HG03565 (cell line): ENCODE measurements at regions not wholly inside any gene's neighbourhood (a gene's known extent, or its start where the extent isn't known, plus 50 kb on each side); places are given as distances from the start of the nearest gene placed in this dataset.
"Not testable (repeated sequence)": the region's sequence is repeated elsewhere in the genome, so short reads cannot be mapped to it uniquely, and the experiment has no call there.

Experiments
- ATAC-seq: cut with Tn5 transposase; IDR thresholded peaks from one replicate; pipeline ENCODE4 v1.9.1; 2021; ENCODE audit warnings: mild to moderate bottlenecking, moderate library complexity; ENCODE audit not compliant: unreplicated experiment

GRCh38 chr20:16801919-16802651 lies 53.9 kb downstream of the OTOR start:
- ATAC-seq, result peak; percentile 86

- no peak for ATAC-seq
These were observed 54.4 kb downstream of the OTOR start for GRCh38 chr20:16802652-16802935.

GRCh38 chr20:16803965-16804792 lies 56.0 kb downstream of the OTOR start:
- peak; percentile 49 for ATAC-seq

GRCh38 chr20:16804793-16805187 lies 56.6 kb downstream of the OTOR start:
- ATAC-seq, result no peak

GRCh38 chr20:16806061-16806460 lies 57.9 kb downstream of the OTOR start:
- ATAC-seq, result no peak

GRCh38 chr20:16806886-16807285 lies 58.7 kb downstream of the OTOR start:
- no peak for ATAC-seq

GRCh38 chr20:16808796-16809195 lies 60.6 kb downstream of the OTOR start:
- no peak for ATAC-seq

- ATAC-seq, result no peak
These were observed 62.1 kb downstream of the OTOR start for GRCh38 chr20:16810216-16810615.

GRCh38 chr20:16816192-16816591 lies 68.0 kb downstream of the OTOR start:
- ATAC-seq, result no peak

GRCh38 chr20:16819483-16819882 lies 71.3 kb downstream of the OTOR start:
- no peak for ATAC-seq

- peak; percentile 68 for ATAC-seq
These were observed 73.3 kb downstream of the OTOR start for GRCh38 chr20:16821211-16822089.

GRCh38 chr20:16824664-16825063 lies 76.5 kb downstream of the OTOR start:
- no peak for ATAC-seq

GRCh38 chr20:16828666-16829305 lies 80.6 kb downstream of the OTOR start:
- ATAC-seq, result no peak

- not testable (repeated sequence) for ATAC-seq
These were observed 87.5 kb downstream of the OTOR start for GRCh38 chr20:16835690-16836089.

GRCh38 chr20:16842486-16843120 lies 94.4 kb downstream of the OTOR start:
- no peak for ATAC-seq

GRCh38 chr20:16844406-16844805 lies 96.2 kb downstream of the OTOR start:
- ATAC-seq, result no peak

GRCh38 chr20:16846006-16846405 lies 97.8 kb downstream of the OTOR start:
- ATAC-seq, result no peak

- ATAC-seq, result no peak
These were observed 99.9 kb downstream of the OTOR start for GRCh38 chr20:16848061-16848460.

- no peak for ATAC-seq
These were observed 100.4 kb downstream of the OTOR start for GRCh38 chr20:16848526-16848925.

GRCh38 chr20:16860914-16861313 lies 112.8 kb downstream of the OTOR start:
- no peak for ATAC-seq

GRCh38 chr20:16861708-16862107 lies 113.5 kb downstream of the OTOR start:
- no peak for ATAC-seq
